ENCODE measurements at regions not wholly inside any gene's neighbourhood (a gene's known extent, or its start where the extent isn't known, plus 50 kb on each side); places are given as distances from the start of the nearest gene placed in this dataset.

- Histone ChIP-seq H3K36me3 (no peaks in the 10 kb centered on the region), H3K9me3 (no peaks in the 10 kb centered on the region), H3K27me3 (no peaks in the 10 kb centered on the region), H3K4me1 (no peaks in the 10 kb centered on the region), H3K27ac (no peak overlapping the region), H3K4me3 (no peak overlapping the region)
- TF ChIP-seq CTCF (IDR thresholded peaks at IDR 0.05) = no peak
- TF ChIP-seq POLR2A (IDR thresholded peaks at IDR 0.05) = no peak
- no peak for DNase-seq
Observed at GRCh38 chr13:72071713-72072112, 204.7 kb upstream of the DACH1 start.

GRCh38 chr13:72062566-72062965, 195.6 kb upstream of the DACH1 start:
- no peaks in the 10 kb centered on the region for H3K9me3 ChIP-seq
- no peaks in the 10 kb centered on the region for H3K36me3 ChIP-seq
- no peak overlapping the region for H3K27ac ChIP-seq
- H3K27me3 ChIP-seq = no peaks in the 10 kb centered on the region
- H3K4me3 ChIP-seq = no peak overlapping the region
- no peaks in the 10 kb centered on the region for H3K4me1 ChIP-seq
- no peak for DNase-seq
- no peak for TF ChIP-seq CTCF (IDR thresholded peaks at IDR 0.05)
- TF ChIP-seq POLR2A (IDR thresholded peaks at IDR 0.05) = no peak

- TF ChIP-seq POLR2A (IDR thresholded peaks at IDR 0.05) (no peak), CTCF (IDR thresholded peaks at IDR 0.05) (no peak)
- Histone ChIP-seq H3K9me3 (no peaks in the 10 kb centered on the region), H3K27ac (no peak overlapping the region), H3K4me1 (no peaks in the 10 kb centered on the region), H3K36me3 (no peaks in the 10 kb centered on the region), H3K4me3 (no peak overlapping the region), H3K27me3 (no peaks in the 10 kb centered on the region)
- DNase-seq = no peak
Observed at GRCh38 chr13:72061613-72062012, 194.6 kb upstream of the DACH1 start.

- Histone ChIP-seq H3K36me3 (no peaks in the 10 kb centered on the region), H3K27me3 (no peaks in the 10 kb centered on the region), H3K4me3 (no peak overlapping the region), H3K27ac (no peak overlapping the region), H3K4me1 (no peaks in the 10 kb centered on the region), H3K9me3 (no peaks in the 10 kb centered on the region)
- no peak for DNase-seq
- no peak for TF ChIP-seq CTCF (IDR thresholded peaks at IDR 0.05)
- TF ChIP-seq POLR2A (IDR thresholded peaks at IDR 0.05) = no peak
Observed at GRCh38 chr13:72050251-72050650, 183.2 kb upstream of the DACH1 start.

GRCh38 chr13:72043366-72043765, 176.4 kb upstream of the DACH1 start:
- H3K4me3 ChIP-seq = no peak overlapping the region
- no peaks in the 10 kb centered on the region for H3K27me3 ChIP-seq
- DNase-seq = no peak
- no peaks in the 10 kb centered on the region for H3K4me1 ChIP-seq
- no peaks in the 10 kb centered on the region for H3K9me3 ChIP-seq
- no peak overlapping the region for H3K27ac ChIP-seq
- no peaks in the 10 kb centered on the region for H3K36me3 ChIP-seq
- TF ChIP-seq POLR2A (IDR thresholded peaks at IDR 0.05) (no peak), CTCF (IDR thresholded peaks at IDR 0.05) (no peak)

GRCh38 chr13:72041165-72041564, 174.2 kb upstream of the DACH1 start:
- Histone ChIP-seq H3K27me3 (no peaks in the 10 kb centered on the region), H3K9me3 (no peaks in the 10 kb centered on the region), H3K36me3 (no peaks in the 10 kb centered on the region), H3K27ac (no peak overlapping the region), H3K4me1 (no peaks in the 10 kb centered on the region), H3K4me3 (no peak overlapping the region)
- TF ChIP-seq POLR2A (IDR thresholded peaks at IDR 0.05) = no peak
- no peak for TF ChIP-seq CTCF (IDR thresholded peaks at IDR 0.05)
- no peak for DNase-seq

Data from Peyer's patch (tissue), 4 donors.